Parathyroid adenoma (tissue), 2 donors: ENCODE measurements at regions not wholly inside any gene's neighbourhood (a gene's known extent, or its start where the extent isn't known, plus 50 kb on each side); places are given as distances from the start of the nearest gene placed in this dataset.

Experiments used
- H2AFZ ChIP-seq: fragments of 300-600 bp; sonication (generic); one replicate; pipeline ENCODE4 v1.7.0; 2017; ENCODE audit warnings: antibody characterized with exemption, mild to moderate bottlenecking
- H3K27ac ChIP-seq: fragments of 300-600 bp; sonication (generic); one replicate; pipeline ENCODE4 v1.7.0; 2017
- H3K27me3 ChIP-seq: fragments of 300-600 bp; sonication (generic); one replicate; pipeline ENCODE4 v1.7.0; 2017; ENCODE audit warnings: low read length; ENCODE audit not compliant: control insufficient read depth, insufficient read depth
- H3K36me3 ChIP-seq: fragments of 300-600 bp; sonication (generic); one replicate; pipeline ENCODE4 v1.7.0; 2017; ENCODE audit warnings: low read length; ENCODE audit not compliant: control insufficient read depth, insufficient read depth
- H3K4me1 ChIP-seq: fragments of 300-600 bp; sonication (generic); one replicate; pipeline ENCODE4 v1.7.0; 2017; ENCODE audit warnings: control low read depth
- H3K4me2 ChIP-seq: fragments of 300-600 bp; sonication (generic); one replicate; pipeline ENCODE4 v1.7.0; 2017; ENCODE audit warnings: low read length
- H3K4me3 ChIP-seq: fragments of 300-600 bp; sonication (generic); one replicate; pipeline ENCODE4 v1.7.0; 2017; ENCODE audit warnings: low read depth, low read length
- H3K79me2 ChIP-seq: fragments of 300-600 bp; sonication (generic); one replicate; pipeline ENCODE4 v1.7.0; 2017; ENCODE audit warnings: control low read depth
- H3K9ac ChIP-seq: fragments of 300-600 bp; sonication (generic); one replicate; pipeline ENCODE4 v1.7.0; 2017; ENCODE audit warnings: mild to moderate bottlenecking
- H3K9me3 ChIP-seq: fragments of 300-600 bp; sonication (generic); one replicate; pipeline ENCODE4 v1.7.0; 2017; ENCODE audit warnings: low read length; ENCODE audit not compliant: control insufficient read depth
- CTCF ChIP-seq: fragments of 300-600 bp; sonication (generic); IDR thresholded peaks from one replicate; pipeline ENCODE4 v1.7.0; 2017; ENCODE audit warnings: antibody characterized with exemption, mild to moderate bottlenecking
- donor health status: primary hyperparathyroidism.

- Histone ChIP-seq H2AFZ (no peak overlapping the region), H3K79me2 (no peaks in the 10 kb centered on the region), H3K4me2 (no peak overlapping the region), H3K36me3 (no peaks in the 10 kb centered on the region), H3K4me1 (peaks cover 6% of the 10 kb centered on the region), H3K27ac (no peak overlapping the region), H3K9ac (no peak overlapping the region), H3K27me3 (no peaks in the 10 kb centered on the region), H3K9me3 (no peaks in the 10 kb centered on the region), H3K4me3 (no peak overlapping the region)
- no peak for TF ChIP-seq CTCF
Observed at GRCh38 chr21:43300496-43301408, 126.2 kb downstream of the SIK1 start.

- Histone ChIP-seq H3K27me3 (no peaks in the 10 kb centered on the region), H3K79me2 (no peaks in the 10 kb centered on the region), H3K27ac (no peak overlapping the region), H3K4me2 (no peak overlapping the region), H3K9me3 (no peaks in the 10 kb centered on the region), H3K4me1 (peaks cover 6% of the 10 kb centered on the region), H2AFZ (no peak overlapping the region), H3K9ac (no peak overlapping the region), H3K4me3 (no peak overlapping the region), H3K36me3 (no peaks in the 10 kb centered on the region)
- no peak for TF ChIP-seq CTCF
Observed at GRCh38 chr21:43299441-43300277, 127.3 kb downstream of the SIK1 start.

DNA sequence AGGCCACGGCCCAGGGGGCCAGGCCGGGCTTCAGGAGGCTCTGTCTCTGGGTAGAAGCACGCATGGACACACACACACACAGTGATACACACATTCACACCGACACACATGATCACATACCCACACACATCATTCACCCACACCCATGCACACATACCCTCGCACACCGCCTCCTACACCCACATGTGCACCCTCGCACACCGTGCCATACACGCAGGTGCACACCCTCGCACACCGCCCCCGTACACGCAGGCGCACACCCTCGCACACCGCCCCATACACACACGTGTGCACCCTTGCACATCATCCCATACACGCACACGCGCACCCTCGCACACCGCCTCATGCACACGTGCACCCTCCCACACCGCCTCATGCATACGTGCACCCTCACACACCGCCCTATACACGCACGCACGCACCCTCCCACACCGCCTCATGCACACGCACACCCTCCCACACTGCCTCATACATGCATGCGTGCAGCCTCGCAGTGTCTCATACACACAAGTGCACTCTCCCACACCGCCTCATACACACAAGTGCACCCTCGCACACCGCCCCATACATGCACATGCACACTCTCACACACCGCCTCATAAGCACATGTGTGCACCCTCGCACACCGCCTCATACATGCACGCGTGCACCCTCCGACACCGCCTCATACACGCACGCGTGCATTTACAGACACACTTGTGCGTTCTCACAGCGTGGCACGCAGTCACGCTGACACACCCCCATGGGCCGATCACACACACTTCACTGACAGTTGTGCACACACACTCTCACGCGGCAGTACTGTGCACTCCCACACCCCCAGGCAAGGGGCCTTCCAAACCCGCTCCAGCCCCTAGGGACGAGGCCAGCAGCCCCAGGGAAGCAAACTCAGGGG, 128.1 kb downstream of the SIK1 start:
- H3K36me3 ChIP-seq: no peaks in the 10 kb centered on the region
- no peak overlapping the region for H3K4me3 ChIP-seq
- no peak overlapping the region for H2AFZ ChIP-seq
- no peaks in the 10 kb centered on the region for H3K79me2 ChIP-seq
- no peaks in the 10 kb centered on the region for H3K9me3 ChIP-seq
- H3K9ac ChIP-seq: no peak overlapping the region
- no peaks in the 10 kb centered on the region for H3K27me3 ChIP-seq
- TF ChIP-seq CTCF: no peak
- H3K4me2 ChIP-seq: no peak overlapping the region
- peaks cover 6% of the 10 kb centered on the region for H3K4me1 ChIP-seq
- no peak overlapping the region for H3K27ac ChIP-seq

DNA sequence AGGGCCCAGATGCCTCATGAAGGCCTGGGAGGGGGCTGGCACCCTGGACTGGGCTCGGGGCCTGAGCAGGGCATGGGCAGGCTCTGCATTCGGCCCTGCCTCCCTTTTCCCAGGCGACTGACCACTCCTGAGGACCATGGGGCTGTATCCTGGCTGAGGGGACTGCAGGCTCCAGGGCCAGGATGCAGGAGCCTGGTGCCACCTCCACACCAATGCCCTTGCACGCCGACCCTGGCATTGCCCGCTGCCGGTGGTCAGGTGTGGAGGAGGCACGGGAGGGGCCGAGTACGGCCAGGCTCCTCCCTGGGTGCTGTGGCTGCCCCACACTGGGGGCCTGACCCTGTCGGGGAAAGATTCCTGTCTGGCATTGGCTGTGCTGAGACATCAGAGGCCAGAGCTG, 128.9 kb downstream of the SIK1 start:
- Histone ChIP-seq H3K27me3 (no peaks in the 10 kb centered on the region), H3K79me2 (no peaks in the 10 kb centered on the region), H3K4me1 (no peaks in the 10 kb centered on the region), H3K27ac (no peak overlapping the region), H3K4me3 (no peak overlapping the region), H3K9me3 (no peaks in the 10 kb centered on the region), H3K4me2 (no peak overlapping the region), H2AFZ (no peak overlapping the region), H3K9ac (no peak overlapping the region), H3K36me3 (no peaks in the 10 kb centered on the region)
- TF ChIP-seq CTCF: no peak
